Neural progenitor cell (in vitro differentiated cells): ENCODE measurements at regions not wholly inside any gene's neighbourhood (a gene's known extent, or its start where the extent isn't known, plus 50 kb on each side); places are given as distances from the start of the nearest gene placed in this dataset.

Experiments used
- EZH2 ChIP-seq: fragments of 200-600 bp; sonication (generic); IDR thresholded peaks from 2 replicates; pipeline ENCODE4 v1.6.1; 2017; ENCODE audit warnings: antibody characterized with exemption, mild to moderate bottlenecking, moderate library complexity
- TF ChIP-seq, protein P1 (sequence below): fragments of 200-600 bp; sonication (generic); IDR thresholded peaks from 2 replicates; pipeline ENCODE4 v1.5.1; 2017; ENCODE audit warnings: antibody characterized with exemption, mild to moderate bottlenecking

- TF ChIP-seq, protein P1, sequence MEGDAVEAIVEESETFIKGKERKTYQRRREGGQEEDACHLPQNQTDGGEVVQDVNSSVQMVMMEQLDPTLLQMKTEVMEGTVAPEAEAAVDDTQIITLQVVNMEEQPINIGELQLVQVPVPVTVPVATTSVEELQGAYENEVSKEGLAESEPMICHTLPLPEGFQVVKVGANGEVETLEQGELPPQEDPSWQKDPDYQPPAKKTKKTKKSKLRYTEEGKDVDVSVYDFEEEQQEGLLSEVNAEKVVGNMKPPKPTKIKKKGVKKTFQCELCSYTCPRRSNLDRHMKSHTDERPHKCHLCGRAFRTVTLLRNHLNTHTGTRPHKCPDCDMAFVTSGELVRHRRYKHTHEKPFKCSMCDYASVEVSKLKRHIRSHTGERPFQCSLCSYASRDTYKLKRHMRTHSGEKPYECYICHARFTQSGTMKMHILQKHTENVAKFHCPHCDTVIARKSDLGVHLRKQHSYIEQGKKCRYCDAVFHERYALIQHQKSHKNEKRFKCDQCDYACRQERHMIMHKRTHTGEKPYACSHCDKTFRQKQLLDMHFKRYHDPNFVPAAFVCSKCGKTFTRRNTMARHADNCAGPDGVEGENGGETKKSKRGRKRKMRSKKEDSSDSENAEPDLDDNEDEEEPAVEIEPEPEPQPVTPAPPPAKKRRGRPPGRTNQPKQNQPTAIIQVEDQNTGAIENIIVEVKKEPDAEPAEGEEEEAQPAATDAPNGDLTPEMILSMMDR: no peak
- no peak for TF ChIP-seq EZH2
These were observed 501.8 kb upstream of the SALL3 start for GRCh38 chr18:78477840-78478239.
